ENCODE measurements at regions not wholly inside any gene's neighbourhood (a gene's known extent, or its start where the extent isn't known, plus 50 kb on each side); places are given as distances from the start of the nearest gene placed in this dataset.

DNA sequence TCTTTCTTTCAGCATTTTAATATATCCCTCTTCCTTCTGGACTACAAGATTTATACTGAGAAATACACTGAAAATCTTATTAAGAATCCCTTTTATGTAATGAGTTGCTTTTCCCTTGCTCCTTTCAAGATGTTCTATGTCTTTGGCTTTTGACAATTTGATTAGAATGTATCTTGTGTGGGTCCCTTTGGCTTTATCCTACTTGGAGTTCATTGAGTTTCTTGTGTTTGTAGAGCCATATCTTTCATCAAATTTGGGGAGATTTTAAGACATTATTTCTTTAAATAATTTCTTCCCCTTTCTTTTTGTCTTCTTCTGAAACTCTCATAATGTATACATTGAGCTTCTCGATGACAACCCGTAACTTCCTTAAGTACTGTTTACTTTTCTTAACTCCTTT lies 739.9 kb upstream of the AMOT start (continued):
- TF ChIP-seq, protein P1, sequence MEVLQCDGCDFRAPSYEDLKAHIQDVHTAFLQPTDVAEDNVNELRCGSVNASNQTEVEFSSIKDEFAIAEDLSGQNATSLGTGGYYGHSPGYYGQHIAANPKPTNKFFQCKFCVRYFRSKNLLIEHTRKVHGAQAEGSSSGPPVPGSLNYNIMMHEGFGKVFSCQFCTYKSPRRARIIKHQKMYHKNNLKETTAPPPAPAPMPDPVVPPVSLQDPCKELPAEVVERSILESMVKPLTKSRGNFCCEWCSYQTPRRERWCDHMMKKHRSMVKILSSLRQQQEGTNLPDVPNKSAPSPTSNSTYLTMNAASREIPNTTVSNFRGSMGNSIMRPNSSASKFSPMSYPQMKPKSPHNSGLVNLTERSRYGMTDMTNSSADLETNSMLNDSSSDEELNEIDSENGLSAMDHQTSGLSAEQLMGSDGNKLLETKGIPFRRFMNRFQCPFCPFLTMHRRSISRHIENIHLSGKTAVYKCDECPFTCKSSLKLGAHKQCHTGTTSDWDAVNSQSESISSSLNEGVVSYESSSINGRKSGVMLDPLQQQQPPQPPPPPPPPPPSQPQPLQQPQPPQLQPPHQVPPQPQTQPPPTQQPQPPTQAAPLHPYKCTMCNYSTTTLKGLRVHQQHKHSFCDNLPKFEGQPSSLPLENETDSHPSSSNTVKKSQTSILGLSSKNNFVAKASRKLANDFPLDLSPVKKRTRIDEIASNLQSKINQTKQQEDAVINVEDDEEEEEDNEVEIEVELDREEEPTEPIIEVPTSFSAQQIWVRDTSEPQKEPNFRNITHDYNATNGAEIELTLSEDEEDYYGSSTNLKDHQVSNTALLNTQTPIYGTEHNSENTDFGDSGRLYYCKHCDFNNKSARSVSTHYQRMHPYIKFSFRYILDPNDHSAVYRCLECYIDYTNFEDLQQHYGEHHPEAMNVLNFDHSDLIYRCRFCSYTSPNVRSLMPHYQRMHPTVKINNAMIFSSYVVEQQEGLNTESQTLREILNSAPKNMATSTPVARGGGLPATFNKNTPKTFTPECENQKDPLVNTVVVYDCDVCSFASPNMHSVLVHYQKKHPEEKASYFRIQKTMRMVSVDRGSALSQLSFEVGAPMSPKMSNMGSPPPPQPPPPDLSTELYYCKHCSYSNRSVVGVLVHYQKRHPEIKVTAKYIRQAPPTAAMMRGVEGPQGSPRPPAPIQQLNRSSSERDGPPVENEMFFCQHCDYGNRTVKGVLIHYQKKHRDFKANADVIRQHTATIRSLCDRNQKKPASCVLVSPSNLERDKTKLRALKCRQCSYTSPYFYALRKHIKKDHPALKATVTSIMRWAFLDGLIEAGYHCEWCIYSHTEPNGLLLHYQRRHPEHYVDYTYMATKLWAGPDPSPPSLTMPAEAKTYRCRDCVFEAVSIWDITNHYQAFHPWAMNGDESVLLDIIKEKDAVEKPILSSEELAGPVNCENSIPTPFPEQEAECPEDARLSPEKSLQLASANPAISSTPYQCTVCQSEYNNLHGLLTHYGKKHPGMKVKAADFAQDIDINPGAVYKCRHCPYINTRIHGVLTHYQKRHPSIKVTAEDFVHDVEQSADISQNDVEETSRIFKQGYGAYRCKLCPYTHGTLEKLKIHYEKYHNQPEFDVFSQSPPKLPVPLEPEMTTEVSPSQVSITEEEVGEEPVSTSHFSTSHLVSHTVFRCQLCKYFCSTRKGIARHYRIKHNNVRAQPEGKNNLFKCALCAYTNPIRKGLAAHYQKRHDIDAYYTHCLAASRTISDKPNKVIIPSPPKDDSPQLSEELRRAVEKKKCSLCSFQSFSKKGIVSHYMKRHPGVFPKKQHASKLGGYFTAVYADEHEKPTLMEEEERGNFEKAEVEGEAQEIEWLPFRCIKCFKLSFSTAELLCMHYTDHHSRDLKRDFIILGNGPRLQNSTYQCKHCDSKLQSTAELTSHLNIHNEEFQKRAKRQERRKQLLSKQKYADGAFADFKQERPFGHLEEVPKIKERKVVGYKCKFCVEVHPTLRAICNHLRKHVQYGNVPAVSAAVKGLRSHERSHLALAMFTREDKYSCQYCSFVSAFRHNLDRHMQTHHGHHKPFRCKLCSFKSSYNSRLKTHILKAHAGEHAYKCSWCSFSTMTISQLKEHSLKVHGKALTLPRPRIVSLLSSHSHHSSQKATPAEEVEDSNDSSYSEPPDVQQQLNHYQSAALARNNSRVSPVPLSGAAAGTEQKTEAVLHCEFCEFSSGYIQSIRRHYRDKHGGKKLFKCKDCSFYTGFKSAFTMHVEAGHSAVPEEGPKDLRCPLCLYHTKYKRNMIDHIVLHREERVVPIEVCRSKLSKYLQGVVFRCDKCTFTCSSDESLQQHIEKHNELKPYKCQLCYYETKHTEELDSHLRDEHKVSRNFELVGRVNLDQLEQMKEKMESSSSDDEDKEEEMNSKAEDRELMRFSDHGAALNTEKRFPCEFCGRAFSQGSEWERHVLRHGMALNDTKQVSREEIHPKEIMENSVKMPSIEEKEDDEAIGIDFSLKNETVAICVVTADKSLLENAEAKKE (CRISPR knock-in tag; IDR thresholded peaks at IDR 0.05): no peak
- no peak for TF ChIP-seq POLR2AphosphoS5 (IDR thresholded peaks at IDR 0.05; ENCODE audit: low read depth)

DNA sequence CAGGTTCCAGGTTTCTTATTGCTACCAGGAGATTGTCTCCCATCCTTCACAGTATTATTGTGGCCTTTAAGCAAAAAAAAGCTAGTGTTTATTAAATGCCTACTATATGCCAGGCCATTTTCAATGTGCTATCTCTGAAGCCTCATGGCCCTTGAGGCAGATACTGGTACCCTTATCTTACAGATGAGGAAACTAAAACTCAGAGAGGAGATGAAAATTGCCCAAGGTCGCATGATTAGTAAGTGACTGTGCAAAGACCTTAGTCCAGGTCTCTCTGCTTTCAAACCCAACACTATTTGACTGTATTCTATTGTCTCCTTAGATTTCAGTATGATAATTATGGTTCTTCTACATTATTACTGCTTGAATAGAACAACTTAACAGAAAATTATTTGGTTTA lies 717.9 kb upstream of the AMOT start:
- ATAC-seq (no peak), DNase-seq (ENCODE audit: low spot score) (no peak)
- Histone ChIP-seq H3K4me3 (no peak overlapping the region), H3K9me2 (ENCODE audit: insufficient read depth) (no peaks in the 10 kb centered on the region), H3K27ac (ENCODE audit: low read depth) (no peak overlapping the region), H3K36me3 (ENCODE audit: insufficient read depth) (no peaks in the 10 kb centered on the region), H3F3A (replicated peaks; ENCODE audit: low read depth) (no peaks in the 10 kb centered on the region), H3K4me1 (ENCODE audit: insufficient read depth) (no peaks in the 10 kb centered on the region), H4K20me1 (replicated peaks; ENCODE audit: insufficient read depth) (no peaks in the 10 kb centered on the region), H2AFZ (no peak overlapping the region), H3K27me3 (ENCODE audit: insufficient read depth) (no peaks in the 10 kb centered on the region), H3K79me2 (replicated peaks; ENCODE audit: insufficient read depth) (no peaks in the 10 kb centered on the region), H3K4me2 (no peak overlapping the region)
- Mint-ChIP-seq H3K4me3 (no peak overlapping the region), H3K27me3 (ENCODE audit: insufficient read depth, low read depth, poor library complexity) (no peaks in the 10 kb centered on the region), H3K36me3 (ENCODE audit: low read depth) (no peaks in the 10 kb centered on the region), H3K4me1 (no peaks in the 10 kb centered on the region), H3K27ac (no peak overlapping the region), H3K9me3 (no peaks in the 10 kb centered on the region)
- no peak for TF ChIP-seq EZH2 (IDR thresholded peaks at IDR 0.05; ENCODE audit: low read depth, unreplicated experiment)
- no peak for TF ChIP-seq ZNF331 (CRISPR knock-in tag; IDR thresholded peaks at IDR 0.05; ENCODE audit: low read depth)
- no peak for TF ChIP-seq JUNB (IDR thresholded peaks at IDR 0.05; ENCODE audit: unreplicated experiment)
- TF ChIP-seq, protein P2, sequence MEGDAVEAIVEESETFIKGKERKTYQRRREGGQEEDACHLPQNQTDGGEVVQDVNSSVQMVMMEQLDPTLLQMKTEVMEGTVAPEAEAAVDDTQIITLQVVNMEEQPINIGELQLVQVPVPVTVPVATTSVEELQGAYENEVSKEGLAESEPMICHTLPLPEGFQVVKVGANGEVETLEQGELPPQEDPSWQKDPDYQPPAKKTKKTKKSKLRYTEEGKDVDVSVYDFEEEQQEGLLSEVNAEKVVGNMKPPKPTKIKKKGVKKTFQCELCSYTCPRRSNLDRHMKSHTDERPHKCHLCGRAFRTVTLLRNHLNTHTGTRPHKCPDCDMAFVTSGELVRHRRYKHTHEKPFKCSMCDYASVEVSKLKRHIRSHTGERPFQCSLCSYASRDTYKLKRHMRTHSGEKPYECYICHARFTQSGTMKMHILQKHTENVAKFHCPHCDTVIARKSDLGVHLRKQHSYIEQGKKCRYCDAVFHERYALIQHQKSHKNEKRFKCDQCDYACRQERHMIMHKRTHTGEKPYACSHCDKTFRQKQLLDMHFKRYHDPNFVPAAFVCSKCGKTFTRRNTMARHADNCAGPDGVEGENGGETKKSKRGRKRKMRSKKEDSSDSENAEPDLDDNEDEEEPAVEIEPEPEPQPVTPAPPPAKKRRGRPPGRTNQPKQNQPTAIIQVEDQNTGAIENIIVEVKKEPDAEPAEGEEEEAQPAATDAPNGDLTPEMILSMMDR (conservative IDR thresholded peaks at IDR 0.05; ENCODE audit: low read depth in 2 of 2): no peak
- no peak for TF ChIP-seq ZNF114 (CRISPR knock-in tag; IDR thresholded peaks at IDR 0.05)
- TF ChIP-seq, protein P1 (CRISPR knock-in tag; IDR thresholded peaks at IDR 0.05): no peak
- no peak for TF ChIP-seq NANOG (IDR thresholded peaks at IDR 0.05; ENCODE audit: borderline replicate concordance)
- no peak for TF ChIP-seq STAT1 (IDR thresholded peaks at IDR 0.05; ENCODE audit: unreplicated experiment)

Data from GM23338 (cell line).